ENCODE measurements at regions not wholly inside any gene's neighbourhood (a gene's known extent, or its start where the extent isn't known, plus 50 kb on each side); places are given as distances from the start of the nearest gene placed in this dataset.
"Not testable (repeated sequence)": the region's sequence is repeated elsewhere in the genome, so short reads cannot be mapped to it uniquely, and the experiment has no call there.

GRCh38 chr5:1652873-1653697 lies 129.3 kb upstream of the LPCAT1 start:
- DNase-seq (ENCODE audit: low spot score), result no peak

DNA sequence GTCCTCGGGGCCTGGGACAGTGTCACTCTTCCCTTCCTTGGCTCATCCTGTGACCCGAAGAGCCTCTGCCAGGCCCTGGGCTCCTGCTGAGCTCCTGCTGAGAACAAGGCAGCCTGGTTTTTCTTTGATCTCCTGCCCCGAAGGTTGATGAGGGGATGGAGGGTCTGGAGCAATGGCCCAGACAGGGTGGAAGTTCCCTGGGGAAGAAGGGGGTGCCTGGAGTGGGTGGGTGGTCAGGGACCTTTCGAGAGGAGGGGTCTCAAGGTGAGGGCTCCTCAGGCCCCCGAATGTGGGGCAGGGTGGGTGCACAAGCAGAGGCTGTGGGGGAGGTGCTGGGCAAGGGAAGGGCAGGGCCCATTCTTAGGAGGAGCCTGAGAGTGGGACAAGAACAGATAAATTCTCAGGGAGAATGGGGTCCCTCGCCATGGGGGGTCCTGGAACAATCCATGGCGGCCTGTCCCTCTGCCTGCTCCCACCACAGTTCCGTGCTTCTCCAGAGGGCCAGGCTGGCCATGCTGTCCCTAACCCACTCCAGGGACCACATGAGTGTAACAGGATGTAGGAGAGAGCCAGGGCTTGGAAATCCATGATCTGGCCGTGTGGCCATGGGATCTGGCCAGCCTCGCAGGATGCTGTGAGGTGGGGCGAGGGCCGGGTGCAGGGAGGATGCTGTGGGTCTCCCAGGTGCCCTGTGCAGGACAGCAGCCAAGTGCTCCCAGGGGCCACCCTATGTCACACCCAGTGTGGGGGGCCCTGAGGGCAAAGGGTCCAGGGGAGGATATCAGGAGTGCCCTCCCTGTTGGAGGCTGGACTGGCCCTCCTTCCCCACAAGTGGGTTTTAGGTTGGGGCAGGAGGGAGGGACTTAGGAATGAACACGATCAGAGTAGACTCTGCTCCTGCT lies 128.5 kb upstream of the LPCAT1 start:
- DNase-seq (ENCODE audit: low spot score), result no peak

- no peak for DNase-seq (ENCODE audit: low spot score)
Observed at GRCh38 chr5:1651250-1651649, 127.5 kb upstream of the LPCAT1 start.

GRCh38 chr5:1649554-1649953 lies 125.8 kb upstream of the LPCAT1 start:
- no peak for DNase-seq (ENCODE audit: low spot score)

- no peak for DNase-seq (ENCODE audit: low spot score)
Observed at GRCh38 chr5:1648806-1649205, 125.0 kb upstream of the LPCAT1 start.

GRCh38 chr5:1647580-1647979 lies 123.8 kb upstream of the LPCAT1 start:
- no peak for DNase-seq (ENCODE audit: low spot score)

GRCh38 chr5:1644810-1645571 lies 121.2 kb upstream of the LPCAT1 start:
- peak; percentile 85 for DNase-seq (ENCODE audit: low spot score)

DNA sequence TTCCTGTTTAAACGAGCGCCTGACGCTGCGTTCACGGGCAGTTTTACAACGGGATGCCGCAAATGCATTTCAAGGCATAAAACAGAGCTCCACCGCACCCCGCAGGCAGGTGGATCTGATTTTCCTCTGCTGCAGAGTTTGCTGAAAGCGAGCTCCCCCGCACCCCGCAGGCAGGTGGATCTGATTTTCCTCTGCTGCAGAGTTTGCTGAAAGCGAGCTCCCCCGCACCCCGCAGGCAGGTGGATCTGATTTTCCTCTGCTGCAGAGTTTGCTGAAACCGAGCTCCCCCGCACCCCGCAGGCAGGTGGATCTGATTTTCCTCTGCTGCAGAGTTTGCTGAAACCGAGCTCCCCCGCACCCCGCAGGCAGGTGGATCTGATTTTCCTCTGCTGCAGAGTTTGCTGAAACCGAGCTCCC lies 120.6 kb upstream of the LPCAT1 start:
- DNase-seq (ENCODE audit: low spot score), result not testable (repeated sequence)

- DNase-seq (ENCODE audit: low spot score), result no peak
Observed at GRCh38 chr5:1643651-1644392, 120.1 kb upstream of the LPCAT1 start.

DNA sequence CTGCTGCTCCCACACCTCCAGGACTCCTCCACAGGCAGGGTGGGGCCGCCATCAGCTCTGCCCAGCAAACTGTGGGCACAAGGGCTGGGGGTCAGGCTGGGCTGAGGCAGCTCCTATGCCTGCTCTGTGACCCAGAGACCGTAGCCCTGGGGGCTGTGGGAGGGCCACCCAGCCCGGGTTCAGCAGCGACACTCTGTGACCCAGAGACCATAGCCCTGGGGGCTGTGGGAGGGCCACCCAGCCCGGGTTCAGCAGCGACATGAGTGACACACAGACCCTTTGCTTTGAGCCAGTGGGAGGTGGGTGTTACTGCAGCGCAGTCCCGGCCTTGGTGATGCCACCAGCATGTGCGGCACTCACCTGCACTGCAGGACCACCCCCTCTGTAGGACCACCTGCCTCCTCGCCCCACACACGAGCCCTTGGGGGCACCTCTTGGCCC lies 118.9 kb upstream of the LPCAT1 start:
- DNase-seq (ENCODE audit: low spot score), result no peak

GRCh38 chr5:1642221-1642620 lies 118.5 kb upstream of the LPCAT1 start:
- no peak for DNase-seq (ENCODE audit: low spot score)

DNA sequence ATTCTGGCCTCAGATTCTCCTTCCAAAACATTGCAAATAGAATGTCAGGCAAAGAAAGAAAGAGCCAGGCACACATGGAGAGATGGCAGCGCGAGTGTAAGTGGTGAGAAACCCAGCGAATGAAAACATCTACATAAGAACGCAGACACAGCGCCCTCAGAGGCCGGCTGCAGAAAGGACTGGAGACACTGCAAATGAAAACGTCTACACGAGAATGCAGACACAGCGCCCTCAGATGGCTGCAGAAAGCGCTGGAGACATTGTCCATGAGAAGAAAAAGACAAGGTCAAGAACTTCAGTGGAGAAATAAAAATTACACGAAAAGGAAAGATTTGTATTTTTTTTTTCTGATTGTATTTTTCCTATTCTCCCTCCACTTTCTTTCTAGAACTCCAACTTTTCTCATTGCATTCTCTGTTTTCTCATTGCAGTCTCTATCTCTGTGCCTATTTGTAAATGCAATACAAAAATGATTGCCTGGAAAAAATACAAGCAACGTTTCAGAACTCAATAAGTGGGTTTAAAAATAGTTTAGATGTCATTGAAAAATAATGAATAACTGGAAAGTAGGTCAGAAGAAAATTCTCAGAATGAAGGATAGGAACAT lies 117.9 kb upstream of the LPCAT1 start:
- peak; percentile 90 for DNase-seq (ENCODE audit: low spot score)

GRCh38 chr5:1641041-1641440 lies 117.3 kb upstream of the LPCAT1 start:
- no peak for DNase-seq (ENCODE audit: low spot score)

DNA sequence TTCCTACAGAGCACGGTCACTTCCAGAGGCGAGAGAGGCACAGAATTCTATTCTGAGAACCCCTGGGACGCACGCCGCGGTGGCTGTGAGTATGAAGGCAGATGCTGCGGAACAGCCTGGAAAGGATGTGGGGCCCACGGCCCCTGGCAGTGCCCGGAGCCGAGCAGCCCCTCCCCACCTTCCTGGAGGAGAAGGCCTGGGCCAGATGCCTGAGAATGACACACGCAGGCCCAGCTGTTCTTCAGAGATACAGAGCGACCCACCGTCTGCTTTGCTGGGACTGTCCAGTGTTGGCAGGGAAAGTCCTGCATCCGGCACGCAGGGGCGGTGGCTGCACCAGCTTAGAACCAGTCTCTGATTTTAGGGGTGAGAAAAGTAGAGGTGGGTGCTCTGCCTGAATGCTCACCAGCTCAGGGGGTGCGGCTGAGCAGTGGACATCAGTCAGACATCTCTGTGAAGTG lies 116.7 kb upstream of the LPCAT1 start:
- DNase-seq (ENCODE audit: low spot score), result no peak

DNA sequence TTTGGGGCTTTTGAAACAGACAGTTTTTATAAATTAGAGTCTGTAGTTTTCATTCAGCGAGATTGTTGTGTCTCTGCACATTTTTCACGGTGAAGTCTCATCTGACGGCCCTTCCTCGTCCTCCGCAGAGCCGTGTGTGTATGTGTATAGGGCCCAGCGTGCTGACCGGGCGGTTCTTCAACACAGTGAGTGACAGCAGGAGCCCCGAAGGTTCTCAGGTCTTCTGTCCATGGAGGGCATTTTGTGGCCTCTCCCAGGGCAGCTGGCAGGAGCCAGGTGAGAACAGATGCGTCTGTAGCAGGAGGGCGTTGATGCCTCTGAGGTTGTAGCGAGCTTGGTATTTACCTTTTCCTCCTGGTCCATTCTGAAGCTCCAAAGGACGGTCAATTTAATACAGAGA lies 116.0 kb upstream of the LPCAT1 start:
- DNase-seq (ENCODE audit: low spot score), result no peak

DNA sequence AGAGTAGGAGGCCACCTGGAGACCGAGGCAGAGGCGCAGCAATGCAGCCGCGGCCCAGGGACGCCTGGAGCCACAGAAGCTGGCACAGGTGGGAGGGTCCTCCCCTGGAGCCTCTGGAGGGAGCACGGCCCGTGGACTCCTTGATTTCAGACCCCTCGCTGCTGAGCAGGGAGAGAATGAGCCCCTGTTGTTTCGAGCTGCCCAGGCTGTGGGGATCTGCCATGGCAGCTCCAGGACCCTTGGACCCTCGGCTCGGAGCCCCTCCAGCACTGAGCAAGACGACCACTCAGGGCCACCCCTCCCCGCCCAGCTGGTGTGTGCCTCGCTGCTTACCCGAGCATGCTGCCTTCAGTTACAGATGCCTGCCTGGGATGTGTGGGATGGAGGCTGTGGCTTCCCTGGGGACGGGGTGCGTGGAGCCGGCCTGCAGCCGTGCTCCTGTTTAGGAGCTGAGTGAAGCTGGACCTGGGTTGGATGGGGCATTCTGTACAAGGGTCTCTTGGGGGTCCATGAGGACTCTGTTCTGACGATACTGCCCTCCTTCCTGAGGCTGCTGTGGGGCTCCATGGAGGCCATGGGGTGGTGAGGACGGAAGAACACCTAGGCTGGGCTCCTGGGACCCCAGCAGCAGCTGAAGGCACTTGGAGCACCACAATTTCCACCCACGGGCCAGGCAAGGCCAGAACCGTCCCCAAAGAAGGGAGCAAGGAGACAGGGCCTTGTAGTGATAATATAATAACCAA lies 115.1 kb upstream of the LPCAT1 start:
- DNase-seq (ENCODE audit: low spot score), result no peak

GRCh38 chr5:1637639-1638481 lies 114.1 kb upstream of the LPCAT1 start:
- no peak for DNase-seq (ENCODE audit: low spot score)

- no peak for DNase-seq (ENCODE audit: low spot score)
Observed at GRCh38 chr5:1636981-1637638, 113.3 kb upstream of the LPCAT1 start.

All from HuH-7 (cell line).